ENCODE measurements at regions not wholly inside any gene's neighbourhood (a gene's known extent, or its start where the extent isn't known, plus 50 kb on each side); places are given as distances from the start of the nearest gene placed in this dataset.

DNA sequence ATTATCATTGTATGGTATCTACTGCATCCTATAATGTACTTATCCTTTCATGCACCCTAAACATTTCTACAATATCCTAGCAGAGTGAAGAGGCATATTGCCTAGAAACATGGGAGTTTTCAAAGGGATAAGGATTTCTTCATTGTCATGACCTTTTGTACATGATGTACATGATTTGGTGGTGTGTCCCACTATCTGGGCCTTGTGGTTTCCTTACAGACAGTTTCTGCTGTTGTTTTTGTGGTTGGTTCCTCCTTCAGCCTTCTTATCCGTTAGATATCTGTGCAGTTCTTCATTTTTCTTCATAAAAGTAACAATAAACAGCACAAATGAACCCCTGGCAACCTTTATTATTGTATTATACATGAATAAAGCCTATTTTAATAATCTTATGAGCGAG, 70.4 kb upstream of the BACH1 start:
- DNase-seq (ENCODE audit: low spot score) = no peak

DNA sequence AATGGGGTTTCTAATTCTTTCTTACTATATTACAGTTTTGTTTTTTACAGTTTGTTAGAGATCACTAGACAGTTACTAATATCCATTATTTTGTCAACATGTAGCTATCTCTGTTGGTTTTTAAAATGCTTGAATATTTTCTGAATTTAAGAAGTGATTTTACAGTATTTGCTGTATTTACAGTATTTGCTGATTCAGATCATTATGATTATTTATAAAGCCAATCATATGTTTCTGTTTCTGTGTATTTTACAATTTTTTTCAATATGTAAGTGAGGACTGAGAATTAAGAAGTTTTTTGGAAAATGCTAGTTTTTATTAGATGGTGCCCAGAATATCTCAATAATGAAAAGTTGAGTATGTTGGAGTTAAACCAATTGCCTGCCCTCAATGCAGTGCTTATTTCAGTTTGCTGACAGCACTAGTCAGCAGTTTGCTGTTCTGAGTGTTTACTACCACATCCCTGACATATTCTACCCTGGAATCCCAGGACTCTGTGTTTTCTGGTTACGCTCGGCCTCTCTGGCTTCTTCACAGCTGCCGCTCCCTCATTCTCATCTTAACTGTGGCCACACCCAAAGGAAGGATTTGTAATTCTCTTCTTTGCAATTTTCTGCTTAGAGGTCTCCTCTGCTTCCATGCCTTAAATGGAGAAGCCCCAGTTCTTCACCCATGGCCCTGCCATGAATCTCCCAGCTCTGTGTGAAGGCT, 68.0 kb upstream of the BACH1 start:
- DNase-seq (ENCODE audit: low spot score) = no peak

DNA sequence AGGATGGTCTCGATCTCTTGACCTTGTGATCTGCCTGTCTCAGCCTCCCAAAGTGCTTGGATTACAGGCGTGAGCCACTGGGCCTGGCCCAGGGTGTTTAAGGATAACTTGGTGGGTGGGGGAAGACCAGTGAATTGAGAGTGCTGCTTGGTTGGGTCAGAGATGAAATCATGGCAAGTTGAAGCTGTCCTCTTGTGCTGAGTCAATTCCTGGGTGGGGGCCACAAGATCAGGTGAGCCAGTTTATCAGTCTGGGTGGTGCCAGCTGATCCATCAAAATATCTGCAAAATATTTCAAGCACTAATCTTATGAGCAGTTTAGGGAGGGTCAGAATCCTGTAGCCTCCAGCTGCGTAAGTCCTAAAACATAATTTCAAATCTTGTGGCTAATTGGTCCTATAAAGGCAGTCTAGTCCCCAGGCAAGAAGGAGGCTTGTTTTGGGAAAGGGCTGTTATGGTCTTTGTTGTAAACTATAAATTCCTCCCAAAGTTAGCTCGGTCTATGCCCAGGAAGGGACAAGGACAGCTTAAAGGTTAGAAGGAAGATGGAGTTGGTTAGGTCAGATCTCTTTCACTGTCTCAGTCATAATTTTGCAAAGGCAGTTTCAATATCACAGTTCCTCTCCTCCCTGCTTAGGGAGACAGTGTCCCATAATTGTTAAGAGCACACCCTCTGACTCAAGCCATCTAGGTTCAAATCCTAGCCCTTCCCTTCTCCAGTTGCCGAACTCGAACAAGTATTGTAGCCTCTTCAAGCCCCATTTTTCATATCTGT, 66.8 kb upstream of the BACH1 start:
- DNase-seq (ENCODE audit: low spot score) = no peak

DNA sequence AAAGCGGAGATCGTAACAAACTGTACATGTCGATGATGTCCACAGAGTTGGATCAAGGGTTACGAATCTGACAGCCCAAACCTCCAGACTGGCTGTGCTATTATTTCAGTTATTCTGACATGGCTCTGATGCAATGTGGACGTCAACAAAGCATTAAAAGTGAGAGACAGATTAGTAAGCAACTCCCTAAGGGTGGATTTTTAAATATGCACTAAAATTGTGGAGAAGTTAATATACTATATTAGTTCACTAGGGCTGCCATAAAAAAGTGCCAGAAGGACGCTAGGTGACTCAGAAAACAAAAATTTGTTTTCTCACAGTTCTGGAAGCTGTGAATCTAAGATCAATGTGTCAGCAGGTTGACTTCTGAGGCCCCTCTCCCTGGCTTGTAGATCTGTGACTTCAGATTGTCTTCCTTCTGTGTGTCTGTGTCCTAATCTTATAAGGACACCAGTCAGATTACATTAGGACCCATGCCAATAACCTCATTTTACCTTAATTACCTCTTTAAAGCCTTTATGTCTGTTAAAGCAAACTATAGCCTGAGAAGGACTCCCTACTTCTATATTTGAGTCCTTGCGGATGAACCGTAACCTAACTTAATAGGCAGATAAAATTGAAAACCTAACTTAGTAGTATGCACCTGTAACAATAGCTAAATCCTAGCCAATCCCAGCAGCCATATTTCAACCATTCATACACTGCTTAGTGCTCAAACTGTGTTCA, 66.0 kb upstream of the BACH1 start:
- DNase-seq (ENCODE audit: low spot score) = no peak

DNA sequence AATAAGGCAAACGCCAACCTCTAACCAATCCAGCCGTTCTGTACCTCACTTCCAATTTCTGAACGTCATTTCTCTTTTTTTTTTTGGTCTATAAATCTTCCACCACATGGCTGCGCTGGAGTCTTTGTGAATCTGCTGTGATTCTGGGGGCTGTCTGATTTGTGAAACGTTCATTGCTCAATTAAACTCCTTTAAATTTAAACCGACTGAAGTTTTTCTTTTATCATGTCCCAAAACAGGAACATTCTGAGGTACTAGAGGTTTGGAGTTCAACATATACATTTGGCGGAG, 65.5 kb upstream of the BACH1 start:
- no peak for DNase-seq (ENCODE audit: low spot score)

DNA sequence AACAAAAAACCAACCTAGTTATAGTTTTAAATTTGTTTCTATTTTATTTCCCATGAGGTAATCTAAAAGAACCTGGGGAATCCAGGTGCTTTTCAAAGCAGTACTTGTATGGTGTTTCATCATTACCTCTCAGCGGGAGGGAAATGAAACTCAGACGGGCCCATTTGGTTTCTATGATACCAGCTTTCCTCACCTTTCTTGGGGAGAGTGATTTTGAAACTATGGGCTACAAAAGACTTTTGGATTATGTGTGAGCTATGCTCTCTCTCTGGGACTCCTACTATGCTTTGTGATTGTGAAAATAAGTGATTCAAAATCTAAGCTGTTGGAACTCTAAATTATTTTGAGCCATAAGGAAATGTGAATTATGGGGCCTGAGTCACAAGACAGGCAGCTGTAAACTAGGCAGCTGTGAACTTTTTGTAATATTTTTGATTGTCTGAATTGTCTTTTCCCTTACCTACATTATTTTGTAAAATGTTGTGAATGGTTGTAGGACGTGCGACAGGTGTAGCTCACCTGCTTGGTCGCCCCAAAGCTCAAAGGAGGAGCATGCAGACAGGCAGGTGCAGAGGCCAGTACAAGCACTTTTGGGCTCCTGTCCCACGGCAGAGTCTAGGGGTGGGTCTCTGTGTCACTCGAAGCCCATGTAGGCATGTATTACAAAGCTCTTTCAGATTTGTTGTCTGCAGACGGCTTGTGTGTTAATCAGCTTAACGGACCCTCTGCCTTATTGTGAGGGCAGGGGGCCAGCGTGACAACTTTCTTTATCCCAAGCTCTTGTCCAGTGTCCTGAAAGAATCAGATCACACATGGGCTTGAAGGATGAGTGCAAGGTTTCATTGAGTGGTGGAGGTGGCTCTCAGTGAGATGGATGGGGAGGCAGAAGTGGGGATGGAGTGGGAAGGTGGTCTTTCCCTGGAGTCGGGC, 64.8 kb upstream of the BACH1 start:
- DNase-seq (ENCODE audit: low spot score) = peak; percentile 83

DNA sequence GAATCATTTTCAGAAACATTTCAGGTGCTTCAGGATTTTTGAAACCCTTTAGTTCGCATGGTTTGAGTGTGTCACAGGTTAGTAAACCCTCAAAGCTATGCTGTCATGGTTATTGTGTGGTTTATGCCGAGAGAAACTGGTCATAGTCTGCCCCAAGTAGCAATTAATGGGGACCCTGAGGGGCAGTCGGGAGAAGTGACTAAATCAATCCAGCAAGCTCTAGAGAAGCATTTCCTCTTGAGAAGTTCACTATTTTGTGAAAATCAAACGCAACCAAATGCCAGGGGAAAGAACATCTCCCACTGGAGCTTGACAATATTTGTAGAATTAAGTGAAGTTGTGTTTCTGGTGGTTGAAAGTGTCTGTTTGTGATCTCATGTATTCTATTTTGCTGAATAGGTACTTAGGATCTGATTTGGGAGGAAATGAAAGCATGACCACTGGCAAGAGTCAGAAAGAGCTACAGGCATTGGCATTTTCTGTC, 63.0 kb upstream of the BACH1 start:
- no peak for DNase-seq (ENCODE audit: low spot score)

DNA sequence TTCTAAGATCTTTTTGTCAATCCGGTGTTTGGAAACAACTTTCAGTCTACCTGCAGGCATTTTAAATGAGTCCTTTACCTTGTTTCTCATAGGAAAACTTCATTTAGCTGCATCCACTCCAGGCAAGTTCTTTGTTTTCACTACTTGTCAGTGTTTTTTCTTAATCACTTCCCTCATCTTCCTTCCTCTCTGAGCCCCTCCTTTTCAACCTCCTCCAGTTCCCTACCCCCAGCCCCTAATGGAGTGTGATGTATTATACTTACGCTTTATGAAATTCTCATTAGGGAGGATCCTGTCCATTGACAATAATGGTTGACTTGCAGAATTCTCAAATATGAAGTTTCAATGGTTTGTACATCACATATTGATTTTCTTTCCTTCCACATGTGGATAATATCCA, 62.5 kb upstream of the BACH1 start:
- no peak for DNase-seq (ENCODE audit: low spot score)

DNA sequence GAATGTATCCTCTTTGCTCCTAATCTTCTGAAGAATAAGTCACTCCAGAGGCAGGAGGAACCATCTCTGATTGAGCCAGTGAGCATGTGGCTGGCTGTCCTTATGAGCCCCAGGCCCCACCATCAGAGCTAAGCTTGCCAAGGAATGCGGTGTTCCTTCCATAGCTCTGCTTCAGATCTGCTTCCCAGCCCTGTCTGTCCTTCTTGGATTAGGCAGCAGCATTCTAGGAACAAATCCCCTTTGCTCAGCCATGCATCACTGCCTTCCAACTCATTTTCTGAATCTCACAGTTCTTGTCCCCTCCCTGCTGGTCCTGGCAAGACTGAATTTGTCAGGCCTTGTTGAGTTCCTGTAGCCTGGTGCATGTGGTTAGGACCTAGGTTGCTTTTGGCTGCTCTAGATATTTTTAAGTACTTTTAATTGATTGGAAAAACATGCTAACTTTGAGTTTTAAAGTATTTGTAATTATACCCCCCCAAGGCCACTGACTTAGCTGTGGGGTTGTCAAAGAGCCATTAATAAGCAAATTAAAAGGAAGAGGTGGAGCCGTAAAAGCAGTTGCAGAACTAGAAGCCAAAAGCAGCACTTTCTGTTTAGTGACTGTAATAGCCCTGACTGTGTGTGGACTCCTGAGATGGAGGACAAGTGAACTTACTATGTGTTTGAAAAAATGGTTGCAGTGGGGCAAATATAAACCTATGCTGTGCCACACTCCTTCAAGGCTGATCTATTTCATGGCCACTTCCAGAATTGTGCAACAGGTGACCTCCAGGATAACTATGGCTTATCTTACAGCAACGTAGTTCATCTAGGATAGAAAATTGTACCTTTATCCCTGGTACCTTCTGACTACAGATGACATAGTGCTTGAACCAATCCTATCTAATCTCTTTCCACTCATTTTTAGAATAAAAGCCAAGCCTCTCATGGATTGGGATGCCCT, 61.3 kb upstream of the BACH1 start:
- DNase-seq (ENCODE audit: low spot score) = no peak

DNA sequence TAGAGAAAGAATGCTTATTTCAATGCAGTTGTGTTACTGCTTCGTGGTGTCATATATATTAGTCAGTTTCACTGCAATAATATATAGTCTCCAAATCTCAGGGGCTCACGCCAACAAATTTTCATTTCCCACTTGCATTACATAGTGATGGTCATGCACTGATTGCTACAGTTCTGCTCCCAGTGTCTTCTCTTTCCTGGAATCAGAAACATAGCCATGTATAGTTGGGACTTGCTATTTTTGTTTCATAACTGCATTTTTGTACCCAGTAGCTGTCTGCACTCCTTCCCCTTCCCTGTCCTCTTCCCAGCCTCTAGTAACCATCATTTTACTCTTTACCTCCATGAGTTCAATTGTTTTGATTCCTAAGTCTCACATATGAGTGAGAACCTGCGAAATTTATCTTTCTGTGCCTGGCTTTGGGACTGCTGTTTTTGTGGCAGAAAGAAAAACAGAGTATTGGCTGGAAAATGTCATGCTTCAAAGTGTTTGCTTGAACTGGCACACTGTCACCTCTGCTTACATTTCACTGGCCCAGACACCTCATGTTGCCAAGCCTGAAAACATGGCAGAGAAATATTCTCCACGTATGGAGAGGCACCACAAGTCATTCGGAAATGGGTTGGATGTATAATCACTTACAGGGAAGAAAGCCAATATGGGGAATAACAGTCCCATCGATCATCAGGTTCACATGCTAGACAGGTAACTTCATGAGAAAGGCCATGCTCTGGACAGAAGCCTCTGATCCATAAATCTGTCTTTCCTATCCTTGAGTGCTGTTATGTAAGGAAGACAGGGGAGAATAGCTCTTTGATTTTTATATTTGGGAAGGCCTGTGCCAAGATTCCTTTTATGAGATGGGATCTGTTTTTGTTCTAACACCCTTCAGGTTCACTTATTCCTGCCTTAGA, 60.4 kb upstream of the BACH1 start:
- no peak for DNase-seq (ENCODE audit: low spot score)

DNA sequence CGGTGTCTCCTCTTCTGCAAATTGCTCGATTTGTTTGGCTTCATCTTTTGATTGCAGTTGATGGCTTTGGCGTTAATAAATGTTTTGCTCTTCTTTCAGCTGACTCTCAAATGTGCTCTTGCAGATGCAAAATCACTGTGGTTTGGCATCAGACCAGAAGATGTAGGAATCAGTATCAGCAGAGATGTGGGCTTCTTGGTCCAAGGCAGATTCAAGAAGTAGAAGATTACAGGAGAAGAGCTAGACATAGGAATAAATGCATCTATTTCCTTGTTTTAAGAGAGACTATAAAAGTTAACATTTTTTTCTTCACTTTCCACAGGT, 59.8 kb upstream of the BACH1 start:
- no peak for DNase-seq (ENCODE audit: low spot score)

DNA sequence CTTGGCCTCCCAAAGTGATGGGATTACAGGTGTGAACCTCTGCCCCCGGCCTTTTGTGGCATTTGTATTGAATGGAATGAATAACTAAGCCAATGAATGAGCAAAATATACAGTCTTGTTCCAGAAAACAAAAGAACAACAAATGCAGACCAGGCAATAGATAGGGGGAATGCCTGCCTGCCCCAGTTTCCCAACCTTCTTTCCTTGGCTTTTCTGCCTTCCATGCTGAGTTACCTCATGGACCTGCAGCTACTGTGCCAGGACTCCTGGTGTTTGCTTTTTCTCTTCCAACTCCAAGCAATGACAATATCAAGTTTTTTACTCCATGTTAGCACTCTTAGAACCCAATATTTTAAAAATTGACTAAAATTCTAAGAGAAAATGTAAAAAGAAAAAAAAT, 58.6 kb upstream of the BACH1 start:
- DNase-seq (ENCODE audit: low spot score) = no peak

DNA sequence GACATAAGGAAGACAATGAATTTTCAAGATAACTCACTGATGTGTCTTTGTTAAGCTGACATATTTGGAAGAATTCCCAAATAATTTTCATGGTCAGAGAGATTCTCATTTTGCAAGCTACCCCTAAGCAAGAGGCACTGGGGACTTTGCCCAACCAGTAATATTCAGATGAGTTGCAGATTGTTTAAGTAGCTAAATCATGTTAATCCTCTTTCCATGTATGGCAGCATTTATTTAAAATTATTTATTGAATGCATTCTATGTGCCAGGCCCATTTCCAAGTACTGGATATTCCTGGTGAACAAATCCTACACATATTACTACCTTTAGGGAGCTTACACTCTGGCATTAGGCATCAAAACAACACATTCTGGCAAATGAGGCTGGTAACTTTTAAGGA, 56.5 kb upstream of the BACH1 start:
- DNase-seq (ENCODE audit: low spot score) = no peak

DNA sequence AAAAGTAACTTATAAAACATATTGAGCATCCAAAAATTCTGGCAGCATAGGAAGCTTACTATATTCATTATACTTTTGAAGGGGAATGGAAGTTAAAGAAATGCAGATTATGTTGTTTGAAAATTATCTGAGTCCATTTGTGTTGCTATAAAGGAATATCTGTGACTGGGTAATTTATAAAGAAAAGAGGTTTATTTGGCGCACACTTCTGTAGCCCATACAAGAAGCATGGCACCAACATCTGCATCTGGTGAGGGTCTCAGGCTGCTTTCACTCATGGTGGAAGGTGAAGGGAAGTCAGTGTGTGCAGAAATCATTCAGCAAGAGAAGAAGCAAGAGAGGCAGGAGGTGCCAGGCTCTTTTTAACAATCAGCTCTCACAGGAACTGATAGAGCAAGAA, 55.5 kb upstream of the BACH1 start:
- no peak for DNase-seq (ENCODE audit: low spot score)

DNA sequence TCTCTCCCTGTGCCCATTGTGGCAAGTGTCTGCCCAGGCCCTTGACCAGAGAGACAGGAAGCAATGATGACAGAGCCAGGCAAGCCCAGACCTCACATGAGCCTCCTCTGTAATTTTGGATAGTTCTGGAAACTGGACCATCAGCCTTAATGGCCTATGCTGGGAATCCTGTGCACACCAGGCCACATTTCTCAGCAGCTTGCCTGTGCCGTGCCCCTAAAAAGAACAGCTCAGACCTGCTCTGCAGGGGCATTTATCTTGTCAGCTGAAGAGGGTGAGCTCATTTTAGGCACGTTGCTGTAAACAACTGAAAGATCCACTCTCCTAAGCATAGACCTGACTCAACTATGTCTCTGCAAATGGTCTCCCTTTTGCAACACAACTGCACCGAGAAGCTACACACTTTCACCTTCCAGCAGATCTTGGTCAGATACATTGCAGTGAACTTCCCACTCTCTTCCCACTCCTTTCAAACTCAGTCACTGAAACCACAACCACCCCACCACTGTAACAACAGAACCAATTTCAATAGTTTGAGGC, 53.5 kb upstream of the BACH1 start:
- DNase-seq (ENCODE audit: low spot score) = peak; percentile 73

DNA sequence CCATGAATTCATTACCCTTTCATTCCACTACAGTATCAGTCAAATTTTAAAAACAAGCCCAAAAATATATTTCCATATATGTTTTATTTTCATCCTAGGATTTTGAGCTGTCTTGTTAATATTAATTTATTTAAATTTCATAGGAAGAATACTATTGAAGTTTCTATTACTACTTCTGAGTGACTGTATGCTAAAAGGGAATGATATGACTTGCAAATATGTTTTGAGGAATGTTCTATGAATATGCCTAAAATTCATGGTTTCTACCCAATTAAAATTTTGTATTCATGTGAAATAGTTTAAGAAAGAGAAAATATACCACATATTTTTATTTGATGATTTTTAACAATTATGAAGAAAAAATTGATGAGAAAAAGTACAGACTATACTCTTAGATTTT, 52.9 kb upstream of the BACH1 start:
- DNase-seq (ENCODE audit: low spot score) = no peak

DNA sequence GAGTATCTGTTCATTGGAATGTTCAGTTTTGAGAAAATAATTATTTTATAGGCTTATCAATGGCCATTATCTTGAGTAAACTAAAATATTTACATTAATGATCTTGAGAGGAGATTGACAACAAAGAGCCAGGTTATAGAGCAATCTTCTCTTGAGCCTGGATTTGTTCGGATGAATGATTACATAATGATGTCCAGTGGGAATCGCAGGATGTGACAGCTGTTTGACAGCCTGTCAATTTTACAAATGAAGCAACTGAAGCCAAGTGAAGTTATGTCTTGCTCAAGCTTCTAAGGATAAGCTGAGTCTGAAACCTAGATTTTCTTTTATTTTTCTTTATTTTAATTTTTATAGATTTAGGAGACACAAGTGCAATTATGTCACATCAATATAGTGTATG, 52.1 kb upstream of the BACH1 start:
- no peak for DNase-seq (ENCODE audit: low spot score)

DNA sequence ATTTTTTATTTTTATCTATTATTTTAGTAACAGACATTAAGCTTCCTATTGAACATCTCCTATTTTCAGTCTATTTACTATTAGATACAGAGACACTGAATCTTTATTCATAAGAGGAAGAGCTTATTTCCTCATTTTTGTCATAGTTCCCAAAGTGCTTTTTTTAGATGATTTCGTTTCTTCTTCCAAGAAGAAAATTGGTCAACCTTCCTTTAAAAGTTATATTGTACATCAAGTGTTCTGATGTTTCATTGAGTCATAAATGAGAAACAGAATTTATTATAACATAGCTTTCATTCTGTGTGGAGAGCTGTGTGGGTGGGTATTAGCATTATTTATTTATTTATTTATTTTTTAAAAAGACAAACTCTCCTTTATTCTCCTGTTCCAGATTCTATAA, 50.6 kb upstream of the BACH1 start:
- no peak for DNase-seq (ENCODE audit: low spot score)

Data from activated CD4-positive, alpha-beta T cell treated with anti-CD3 and anti-CD28 coated beads, Interleukin-2, Interleukin-4, amounts not matched to agents 100 ng/mL and 50 ng/mL, durations not matched to agents 16 hours and 8 hours (primary cell).